Ectodermal cell (in vitro differentiated cells): ENCODE measurements at regions not wholly inside any gene's neighbourhood (a gene's known extent, or its start where the extent isn't known, plus 50 kb on each side); places are given as distances from the start of the nearest gene placed in this dataset.

ENCODE experiments used
- H3K27ac ChIP-seq: 2 replicates; pipeline ENCODE4 v1.7.0; 2013; ENCODE audit warnings: mild to moderate bottlenecking, low read depth, low read length; ENCODE audit not compliant: insufficient read depth, poor library complexity, severe bottlenecking
- H3K27me3 ChIP-seq: 2 replicates; pipeline ENCODE4 v1.7.0; 2013; ENCODE audit warnings: mild to moderate bottlenecking, low read length; ENCODE audit not compliant: insufficient read depth, control insufficient read depth, poor library complexity, severe bottlenecking
- H3K36me3 ChIP-seq: one replicate; pipeline ENCODE4 v1.7.0; 2013; ENCODE audit warnings: low read length; ENCODE audit not compliant: control insufficient read depth, insufficient read depth
- H3K4me1 ChIP-seq: one replicate; pipeline ENCODE4 v1.7.0; 2013; ENCODE audit warnings: low read length; ENCODE audit not compliant: control insufficient read depth, insufficient read depth
- H3K4me3 ChIP-seq: 2 replicates; pipeline ENCODE4 v1.7.0; 2013; ENCODE audit warnings: low read depth, low read length, control low read depth; ENCODE audit not compliant: insufficient read depth
- H3K9me3 ChIP-seq: 2 replicates; pipeline ENCODE4 v1.7.0; 2013; ENCODE audit warnings: mild to moderate bottlenecking, low read length, moderate library complexity; ENCODE audit not compliant: control insufficient read depth
- whole genome bisulfite sequencing, 2 experiments: methylation state at CpG; one replicate each; pipeline ENCODE4 v1.1.7; 2013; ENCODE audit warnings: missing lambda C conversion rate in 2 of 2; 5-methylcytosine and 5-hydroxymethylcytosine counted together

DNA sequence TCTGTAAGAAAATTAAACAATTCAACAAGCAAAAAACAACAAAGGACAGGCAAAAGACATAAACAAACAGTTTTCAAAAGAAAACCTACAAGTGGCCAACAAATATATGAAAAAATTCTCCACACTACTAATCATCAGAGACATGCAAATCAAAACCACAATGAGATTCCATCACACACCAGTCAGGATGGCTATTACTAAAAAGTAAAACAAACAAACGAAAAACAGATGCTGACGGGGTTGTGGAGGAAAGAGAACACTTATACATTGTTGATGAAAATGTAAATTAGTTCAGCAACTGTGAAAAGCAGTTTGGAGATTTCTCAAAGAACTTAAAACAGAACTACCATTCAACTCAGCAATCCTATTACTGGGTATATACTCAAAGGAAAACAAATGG lies 537.6 kb downstream of the HDGFL1 start:
- Histone ChIP-seq H3K9me3 (peaks cover 2% of the 10 kb centered on the region), H3K27ac (no peak overlapping the region), H3K36me3 (no peaks in the 10 kb centered on the region), H3K4me1 (no peaks in the 10 kb centered on the region), H3K27me3 (no peaks in the 10 kb centered on the region), H3K4me3 (no peak overlapping the region)
- WGBS, 2 experiments: 100% methylated on average over 1 of the region's 2 CpGs; no CpG with 5 or more reads in 1 of the 2 experiments

DNA sequence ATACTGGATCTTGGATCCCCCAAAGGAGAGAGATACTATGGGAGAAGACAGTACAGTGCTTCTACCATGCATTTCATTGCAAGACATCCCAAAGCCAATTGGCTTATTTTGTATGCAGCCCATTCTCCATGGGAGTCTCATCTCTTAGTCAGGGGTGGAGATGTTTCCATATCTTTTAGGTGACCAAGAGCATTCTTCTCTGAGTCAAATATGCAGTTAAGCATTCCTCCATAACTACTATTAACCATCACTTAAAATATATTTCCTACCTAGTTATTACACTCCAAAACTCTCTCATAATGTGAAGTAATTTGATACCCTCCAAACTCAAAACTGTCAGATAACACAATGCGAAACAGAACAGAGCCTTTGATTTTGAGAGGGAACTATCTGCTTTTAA lies 542.6 kb downstream of the HDGFL1 start:
- Histone ChIP-seq H3K27me3 (no peaks in the 10 kb centered on the region), H3K27ac (no peak overlapping the region), H3K4me1 (no peaks in the 10 kb centered on the region), H3K4me3 (no peak overlapping the region), H3K9me3 (peaks cover 2% of the 10 kb centered on the region), H3K36me3 (no peaks in the 10 kb centered on the region)
- WGBS, 2 experiments: 91 to 100% methylated on average over 1 of the region's 1 CpG

DNA sequence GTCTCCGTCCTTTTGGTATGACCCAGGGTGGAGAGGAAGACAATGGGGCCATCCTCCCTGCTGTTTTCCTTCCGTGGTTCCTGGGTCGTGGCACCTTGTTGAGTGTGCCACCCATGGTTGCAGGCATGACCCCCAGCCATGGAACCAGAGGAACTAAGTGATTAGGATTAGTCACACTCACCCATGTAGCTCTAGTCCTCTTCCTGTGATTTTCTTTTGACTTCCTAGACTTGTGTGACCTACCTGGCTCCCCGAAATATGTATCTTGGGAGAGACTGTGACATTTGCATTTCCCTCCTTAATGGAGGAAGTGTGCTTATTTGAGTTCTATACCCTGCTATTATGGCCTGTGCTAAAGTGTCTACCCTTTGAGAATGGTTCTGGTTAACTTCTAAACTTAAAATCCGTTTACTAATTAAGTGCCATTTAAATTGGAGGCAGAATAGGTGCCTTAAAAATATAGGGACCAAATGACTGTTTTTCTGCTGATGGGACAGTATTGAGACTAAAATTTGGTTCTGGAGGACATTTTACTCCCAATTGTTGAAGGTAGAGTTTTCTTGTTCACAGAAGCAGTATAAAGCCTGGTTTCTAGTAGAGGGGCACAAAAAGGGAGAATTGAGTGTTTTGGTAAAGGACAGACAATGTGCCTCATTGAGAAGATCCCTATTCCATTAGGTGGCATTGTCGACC lies 545.6 kb downstream of the HDGFL1 start:
- no peaks in the 10 kb centered on the region for H3K4me1 ChIP-seq
- no peak overlapping the region for H3K27ac ChIP-seq
- no peaks in the 10 kb centered on the region for H3K9me3 ChIP-seq
- 76 to 83% methylated on average over 6 of the region's 6 CpGs for WGBS, 2 experiments
- no peaks in the 10 kb centered on the region for H3K27me3 ChIP-seq
- H3K4me3 ChIP-seq: no peak overlapping the region
- H3K36me3 ChIP-seq: no peaks in the 10 kb centered on the region

DNA sequence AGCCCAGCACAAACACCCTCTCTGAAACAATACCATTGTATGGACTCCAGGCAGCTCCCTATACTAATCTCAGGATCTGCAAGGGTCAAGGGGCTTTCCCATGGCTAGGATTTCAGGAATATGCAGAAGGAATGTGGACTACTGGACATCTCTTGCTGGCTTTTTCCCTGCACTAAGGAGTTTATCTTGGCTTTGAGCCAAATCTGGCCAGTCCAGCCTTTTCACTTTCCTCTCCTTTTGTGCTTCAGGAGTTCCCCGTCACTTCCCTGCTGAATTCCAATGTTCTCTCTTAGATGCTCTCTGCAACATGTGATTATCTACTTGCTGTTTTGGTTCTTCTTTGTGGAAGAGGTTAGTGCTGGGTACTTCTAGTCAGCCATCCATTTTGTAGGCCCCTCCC lies 568.2 kb downstream of the HDGFL1 start:
- H3K4me3 ChIP-seq: no peak overlapping the region
- H3K9me3 ChIP-seq: no peaks in the 10 kb centered on the region
- 100% methylated on average over 1 of the region's 1 CpG; no CpG with 5 or more reads in 1 of the 2 experiments for WGBS, 2 experiments
- H3K27ac ChIP-seq: no peak overlapping the region
- H3K4me1 ChIP-seq: no peaks in the 10 kb centered on the region
- H3K36me3 ChIP-seq: no peaks in the 10 kb centered on the region
- no peaks in the 10 kb centered on the region for H3K27me3 ChIP-seq

DNA sequence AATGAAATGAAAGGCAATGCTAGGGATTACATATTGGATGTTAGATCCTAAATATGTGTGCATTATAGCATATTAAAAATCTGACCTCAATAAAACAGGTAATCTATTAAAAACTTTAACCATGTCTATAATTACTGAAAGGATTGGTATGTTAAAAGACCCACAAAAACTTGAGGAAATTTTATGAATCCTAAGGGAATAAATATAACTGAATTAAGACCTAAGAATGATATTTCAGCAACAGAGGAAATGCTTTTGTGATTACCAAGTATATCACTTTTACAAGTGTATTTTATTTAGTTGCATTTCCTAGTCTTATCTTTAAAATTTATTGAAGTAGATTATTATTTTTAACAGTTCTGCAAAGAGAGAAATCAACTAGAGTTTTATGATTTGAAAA lies 571.5 kb downstream of the HDGFL1 start:
- no peaks in the 10 kb centered on the region for H3K36me3 ChIP-seq
- H3K4me1 ChIP-seq: peaks cover 3% of the 10 kb centered on the region
- H3K27ac ChIP-seq: no peak overlapping the region
- H3K27me3 ChIP-seq: no peaks in the 10 kb centered on the region
- H3K9me3 ChIP-seq: no peaks in the 10 kb centered on the region
- H3K4me3 ChIP-seq: no peak overlapping the region

DNA sequence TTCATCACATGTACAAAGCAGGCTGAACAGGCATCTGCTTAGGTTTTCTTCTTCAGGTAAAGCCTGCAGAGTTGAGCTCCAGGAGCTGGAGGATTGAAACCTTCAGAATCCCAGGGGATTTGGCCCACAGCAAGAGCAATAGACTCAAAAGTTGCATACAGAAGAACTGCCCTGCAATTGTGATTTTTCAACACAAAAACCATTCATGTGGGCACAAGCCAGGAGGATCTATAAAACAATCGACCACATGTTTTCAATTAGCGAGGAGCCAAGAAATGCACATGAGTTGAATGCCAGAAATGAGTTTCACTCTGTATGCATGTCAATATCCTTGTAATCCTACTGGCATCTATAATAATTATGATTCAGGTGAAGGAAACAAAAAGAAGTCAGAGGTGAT lies 576.4 kb downstream of the HDGFL1 start:
- H3K4me1 ChIP-seq: peaks cover 3% of the 10 kb centered on the region
- H3K4me3 ChIP-seq: no peak overlapping the region
- no peaks in the 10 kb centered on the region for H3K9me3 ChIP-seq
- WGBS, 2 experiments: 93 to 94% methylated on average over 2 of the region's 2 CpGs
- no peaks in the 10 kb centered on the region for H3K36me3 ChIP-seq
- no peaks in the 10 kb centered on the region for H3K27me3 ChIP-seq
- H3K27ac ChIP-seq: no peak overlapping the region

DNA sequence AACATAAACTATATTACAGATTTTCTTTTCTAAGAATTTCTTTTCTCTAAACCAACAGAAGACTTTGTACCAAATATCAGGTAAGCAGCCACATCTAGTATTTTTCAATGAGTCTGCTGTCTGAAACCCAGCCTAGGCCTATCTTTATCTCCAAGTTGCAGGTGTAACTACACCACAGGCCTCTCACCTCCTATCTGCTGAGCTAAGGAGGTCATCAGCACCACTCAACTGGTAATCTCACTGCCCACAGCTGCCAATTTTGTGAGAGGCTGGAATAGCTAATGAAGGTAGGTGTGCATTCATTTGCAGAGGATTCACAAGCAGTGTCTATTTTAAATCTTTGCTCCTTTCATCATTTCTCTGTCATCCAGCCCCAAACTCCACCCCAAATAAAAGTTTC lies 584.8 kb downstream of the HDGFL1 start:
- Histone ChIP-seq H3K9me3 (no peaks in the 10 kb centered on the region), H3K27me3 (no peaks in the 10 kb centered on the region), H3K4me3 (no peak overlapping the region), H3K27ac (no peak overlapping the region), H3K36me3 (no peaks in the 10 kb centered on the region), H3K4me1 (no peaks in the 10 kb centered on the region)

DNA sequence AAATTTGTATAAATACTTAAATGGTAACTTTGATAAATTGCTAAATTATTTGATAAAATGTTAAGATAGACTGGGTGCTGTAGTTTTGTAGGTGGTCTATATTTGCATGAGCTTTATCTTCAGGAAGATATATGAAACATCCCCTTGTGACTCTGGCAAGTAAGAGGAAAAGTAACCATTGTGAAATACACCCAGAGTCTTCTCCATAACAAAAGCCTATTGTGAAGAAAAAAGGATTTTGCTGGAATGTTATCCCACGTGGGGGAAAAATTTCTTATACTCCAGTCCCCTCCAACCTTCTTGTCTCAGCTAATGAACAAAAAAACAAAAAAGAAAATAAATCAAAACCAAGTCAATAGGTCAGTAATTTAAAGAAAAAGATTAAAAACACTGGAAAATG lies 600.7 kb downstream of the HDGFL1 start:
- Histone ChIP-seq H3K4me3 (no peak overlapping the region), H3K27me3 (no peaks in the 10 kb centered on the region), H3K36me3 (no peaks in the 10 kb centered on the region), H3K27ac (no peak overlapping the region), H3K4me1 (peaks cover 5% of the 10 kb centered on the region), H3K9me3 (no peaks in the 10 kb centered on the region)
- WGBS, 2 experiments: no CpG with 5 or more reads among the region's 1 CpG

DNA sequence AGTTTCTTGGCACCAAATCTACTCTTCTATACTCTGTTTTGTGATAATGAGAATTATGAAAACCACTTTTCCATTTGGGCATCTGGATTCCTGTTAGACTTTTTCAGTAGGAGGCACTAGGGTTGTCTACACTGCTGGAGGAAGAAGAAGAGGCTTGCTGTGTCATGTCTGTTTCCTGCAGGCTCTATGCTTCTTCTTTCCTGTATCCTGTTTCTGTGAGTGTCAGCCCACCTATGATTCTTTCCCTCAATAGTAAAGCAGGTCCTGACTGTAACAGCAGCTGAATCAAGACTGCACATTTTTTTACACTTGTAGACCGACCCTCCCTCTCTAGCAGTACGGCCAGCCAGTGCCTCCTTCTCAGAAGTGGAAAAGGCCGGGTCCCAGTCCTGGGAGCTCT lies 603.9 kb downstream of the HDGFL1 start:
- no peaks in the 10 kb centered on the region for H3K27me3 ChIP-seq
- H3K27ac ChIP-seq: no peak overlapping the region
- 91 to 92% methylated on average over 3 of the region's 3 CpGs for WGBS, 2 experiments
- H3K4me3 ChIP-seq: no peak overlapping the region
- H3K9me3 ChIP-seq: no peaks in the 10 kb centered on the region
- no peaks in the 10 kb centered on the region for H3K36me3 ChIP-seq
- peaks cover 5% of the 10 kb centered on the region for H3K4me1 ChIP-seq

DNA sequence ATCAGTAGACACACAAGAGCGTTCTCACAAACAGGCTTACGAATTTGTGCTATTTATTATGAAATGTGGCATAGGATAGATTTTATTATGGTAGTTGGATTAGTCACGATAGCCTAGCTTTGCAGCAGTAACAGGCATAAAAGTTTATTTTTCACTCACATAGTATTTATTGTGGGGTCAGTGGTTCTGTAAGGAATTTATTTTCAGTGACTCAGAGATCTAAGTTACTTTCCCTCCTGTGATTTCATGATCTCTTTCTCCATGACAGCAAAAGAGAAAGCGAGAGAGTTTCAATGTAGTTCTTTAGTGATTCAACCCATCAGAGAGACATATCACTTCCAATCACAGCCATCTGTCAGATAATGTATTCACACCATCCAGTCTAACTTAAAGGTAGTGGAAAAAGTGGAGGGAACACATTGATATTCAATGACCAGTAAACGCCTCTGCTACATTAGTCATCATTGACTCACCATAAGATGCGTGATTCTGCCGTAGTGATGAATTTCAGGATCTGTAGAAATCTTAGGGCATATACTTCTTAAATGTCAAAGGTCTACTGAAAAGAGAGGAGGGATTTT lies 605.5 kb downstream of the HDGFL1 start:
- no peak overlapping the region for H3K4me3 ChIP-seq
- H3K36me3 ChIP-seq: no peaks in the 10 kb centered on the region
- H3K27ac ChIP-seq: no peak overlapping the region
- no peaks in the 10 kb centered on the region for H3K9me3 ChIP-seq
- no peaks in the 10 kb centered on the region for H3K27me3 ChIP-seq
- WGBS, 2 experiments: 94 to 95% methylated on average over 7 of the region's 7 CpGs
- H3K4me1 ChIP-seq: peaks cover 6% of the 10 kb centered on the region
